ENCODE measurements at regions not wholly inside any gene's neighbourhood (a gene's known extent, or its start where the extent isn't known, plus 50 kb on each side); places are given as distances from the start of the nearest gene placed in this dataset.
"Not testable (repeated sequence)": the region's sequence is repeated elsewhere in the genome, so short reads cannot be mapped to it uniquely, and the experiment has no call there.

- H3K27me3 ChIP-seq (ENCODE audit: control insufficient read depth, insufficient read depth, low read length), result no peaks in the 10 kb centered on the region
- no peaks in the 10 kb centered on the region for H3K36me3 ChIP-seq (ENCODE audit: control insufficient read depth, insufficient read depth, low read length)
- no peaks in the 10 kb centered on the region for H3K4me1 ChIP-seq (ENCODE audit: control insufficient read depth, insufficient read depth, low read length)
- H3K27ac ChIP-seq (ENCODE audit: low read depth, low read length), result no peak overlapping the region
- H3K9ac ChIP-seq (ENCODE audit: low read length), result no peak overlapping the region
- H3K4me3 ChIP-seq (ENCODE audit: low read length), result no peak overlapping the region
Measured at GRCh38 chr3:82382831-82383230, 621.4 kb upstream of the GBE1 start.

GRCh38 chr3:82378392-82378791 is 616.9 kb upstream of the GBE1 start:
- Histone ChIP-seq H3K27ac (ENCODE audit: low read depth, low read length) (no peak overlapping the region), H3K27me3 (ENCODE audit: control insufficient read depth, insufficient read depth, low read length) (no peaks in the 10 kb centered on the region), H3K4me1 (ENCODE audit: control insufficient read depth, insufficient read depth, low read length) (no peaks in the 10 kb centered on the region), H3K9ac (ENCODE audit: low read length) (no peak overlapping the region), H3K4me3 (ENCODE audit: low read length) (no peak overlapping the region), H3K36me3 (ENCODE audit: control insufficient read depth, insufficient read depth, low read length) (no peaks in the 10 kb centered on the region)

- Histone ChIP-seq H3K27ac (ENCODE audit: low read depth, low read length) (no peak overlapping the region), H3K4me1 (ENCODE audit: control insufficient read depth, insufficient read depth, low read length) (no peaks in the 10 kb centered on the region), H3K9ac (ENCODE audit: low read length) (no peak overlapping the region), H3K36me3 (ENCODE audit: control insufficient read depth, insufficient read depth, low read length) (no peaks in the 10 kb centered on the region), H3K27me3 (ENCODE audit: control insufficient read depth, insufficient read depth, low read length) (no peaks in the 10 kb centered on the region), H3K4me3 (ENCODE audit: low read length) (no peak overlapping the region)
Measured at GRCh38 chr3:82376883-82377282, 615.4 kb upstream of the GBE1 start.

GRCh38 chr3:82373833-82374232 is 612.4 kb upstream of the GBE1 start:
- not testable (repeated sequence) for H3K4me1 ChIP-seq (ENCODE audit: control insufficient read depth, insufficient read depth, low read length); H3K9ac ChIP-seq (ENCODE audit: low read length); H3K36me3 ChIP-seq (ENCODE audit: control insufficient read depth, insufficient read depth, low read length); H3K4me3 ChIP-seq (ENCODE audit: low read length); H3K27me3 ChIP-seq (ENCODE audit: control insufficient read depth, insufficient read depth, low read length); H3K27ac ChIP-seq (ENCODE audit: low read depth, low read length)

GRCh38 chr3:82364827-82365226 is 603.4 kb upstream of the GBE1 start:
- H3K4me1 ChIP-seq (ENCODE audit: control insufficient read depth, insufficient read depth, low read length), result no peaks in the 10 kb centered on the region
- H3K27ac ChIP-seq (ENCODE audit: low read depth, low read length), result no peak overlapping the region
- no peak overlapping the region for H3K4me3 ChIP-seq (ENCODE audit: low read length)
- no peaks in the 10 kb centered on the region for H3K27me3 ChIP-seq (ENCODE audit: control insufficient read depth, insufficient read depth, low read length)
- H3K9ac ChIP-seq (ENCODE audit: low read length), result no peak overlapping the region
- H3K36me3 ChIP-seq (ENCODE audit: control insufficient read depth, insufficient read depth, low read length), result no peaks in the 10 kb centered on the region

GRCh38 chr3:82363131-82363530 is 601.7 kb upstream of the GBE1 start:
- no peak overlapping the region for H3K9ac ChIP-seq (ENCODE audit: low read length)
- H3K4me3 ChIP-seq (ENCODE audit: low read length), result no peak overlapping the region
- H3K36me3 ChIP-seq (ENCODE audit: control insufficient read depth, insufficient read depth, low read length), result no peaks in the 10 kb centered on the region
- H3K4me1 ChIP-seq (ENCODE audit: control insufficient read depth, insufficient read depth, low read length), result no peaks in the 10 kb centered on the region
- H3K27ac ChIP-seq (ENCODE audit: low read depth, low read length), result no peak overlapping the region
- H3K27me3 ChIP-seq (ENCODE audit: control insufficient read depth, insufficient read depth, low read length), result no peaks in the 10 kb centered on the region

GRCh38 chr3:82355228-82355627 is 593.8 kb upstream of the GBE1 start:
- H3K4me1 ChIP-seq (ENCODE audit: control insufficient read depth, insufficient read depth, low read length), result no peaks in the 10 kb centered on the region
- no peak overlapping the region for H3K27ac ChIP-seq (ENCODE audit: low read depth, low read length)
- no peak overlapping the region for H3K4me3 ChIP-seq (ENCODE audit: low read length)
- no peaks in the 10 kb centered on the region for H3K27me3 ChIP-seq (ENCODE audit: control insufficient read depth, insufficient read depth, low read length)
- H3K9ac ChIP-seq (ENCODE audit: low read length), result no peak overlapping the region
- H3K36me3 ChIP-seq (ENCODE audit: control insufficient read depth, insufficient read depth, low read length), result no peaks in the 10 kb centered on the region

- Histone ChIP-seq H3K27me3 (ENCODE audit: control insufficient read depth, insufficient read depth, low read length) (no peaks in the 10 kb centered on the region), H3K4me1 (ENCODE audit: control insufficient read depth, insufficient read depth, low read length) (no peaks in the 10 kb centered on the region), H3K4me3 (ENCODE audit: low read length) (no peak overlapping the region), H3K9ac (ENCODE audit: low read length) (no peak overlapping the region), H3K27ac (ENCODE audit: low read depth, low read length) (no peak overlapping the region), H3K36me3 (ENCODE audit: control insufficient read depth, insufficient read depth, low read length) (no peaks in the 10 kb centered on the region)
Measured at GRCh38 chr3:82354228-82354627, 592.8 kb upstream of the GBE1 start.

- no peak overlapping the region for H3K4me3 ChIP-seq (ENCODE audit: low read length)
Measured at GRCh38 chr3:82353306-82354171, 592.1 kb upstream of the GBE1 start.

GRCh38 chr3:82347585-82347984 is 586.1 kb upstream of the GBE1 start:
- no peak overlapping the region for H3K4me3 ChIP-seq (ENCODE audit: low read length)
- no peak overlapping the region for H3K9ac ChIP-seq (ENCODE audit: low read length)
- no peaks in the 10 kb centered on the region for H3K36me3 ChIP-seq (ENCODE audit: control insufficient read depth, insufficient read depth, low read length)
- no peak overlapping the region for H3K27ac ChIP-seq (ENCODE audit: low read depth, low read length)
- H3K4me1 ChIP-seq (ENCODE audit: control insufficient read depth, insufficient read depth, low read length), result no peaks in the 10 kb centered on the region
- H3K27me3 ChIP-seq (ENCODE audit: control insufficient read depth, insufficient read depth, low read length), result no peaks in the 10 kb centered on the region

More at GRCh38 chr3:82353306-82354171, 592.1 kb upstream of the GBE1 start:
- H3K36me3 ChIP-seq (ENCODE audit: control insufficient read depth, insufficient read depth, low read length), result no peaks in the 10 kb centered on the region
- no peak overlapping the region for H3K9ac ChIP-seq (ENCODE audit: low read length)
- no peaks in the 10 kb centered on the region for H3K27me3 ChIP-seq (ENCODE audit: control insufficient read depth, insufficient read depth, low read length)
- no peak overlapping the region for H3K27ac ChIP-seq (ENCODE audit: low read depth, low read length)
- H3K4me1 ChIP-seq (ENCODE audit: control insufficient read depth, insufficient read depth, low read length), result no peaks in the 10 kb centered on the region

- H3K4me1 ChIP-seq (ENCODE audit: control insufficient read depth, insufficient read depth, low read length), result no peaks in the 10 kb centered on the region
- no peaks in the 10 kb centered on the region for H3K36me3 ChIP-seq (ENCODE audit: control insufficient read depth, insufficient read depth, low read length)
- no peak overlapping the region for H3K27ac ChIP-seq (ENCODE audit: low read depth, low read length)
- no peak overlapping the region for H3K4me3 ChIP-seq (ENCODE audit: low read length)
- H3K9ac ChIP-seq (ENCODE audit: low read length), result no peak overlapping the region
- H3K27me3 ChIP-seq (ENCODE audit: control insufficient read depth, insufficient read depth, low read length), result no peaks in the 10 kb centered on the region
Measured at GRCh38 chr3:82342521-82342920, 581.1 kb upstream of the GBE1 start.

- no peaks in the 10 kb centered on the region for H3K27me3 ChIP-seq (ENCODE audit: control insufficient read depth, insufficient read depth, low read length)
- H3K4me3 ChIP-seq (ENCODE audit: low read length), result no peak overlapping the region
- no peak overlapping the region for H3K9ac ChIP-seq (ENCODE audit: low read length)
- no peak overlapping the region for H3K27ac ChIP-seq (ENCODE audit: low read depth, low read length)
- no peaks in the 10 kb centered on the region for H3K36me3 ChIP-seq (ENCODE audit: control insufficient read depth, insufficient read depth, low read length)
- no peaks in the 10 kb centered on the region for H3K4me1 ChIP-seq (ENCODE audit: control insufficient read depth, insufficient read depth, low read length)
Measured at GRCh38 chr3:82329300-82329699, 567.9 kb upstream of the GBE1 start.

GRCh38 chr3:82311901-82312300 is 550.5 kb upstream of the GBE1 start:
- no peak overlapping the region for H3K4me3 ChIP-seq (ENCODE audit: low read length)
- H3K27me3 ChIP-seq (ENCODE audit: control insufficient read depth, insufficient read depth, low read length), result no peaks in the 10 kb centered on the region
- no peak overlapping the region for H3K9ac ChIP-seq (ENCODE audit: low read length)
- H3K27ac ChIP-seq (ENCODE audit: low read depth, low read length), result no peak overlapping the region
- H3K4me1 ChIP-seq (ENCODE audit: control insufficient read depth, insufficient read depth, low read length), result no peaks in the 10 kb centered on the region
- no peaks in the 10 kb centered on the region for H3K36me3 ChIP-seq (ENCODE audit: control insufficient read depth, insufficient read depth, low read length)
